ENCODE measurements at regions not wholly inside any gene's neighbourhood (a gene's known extent, or its start where the extent isn't known, plus 50 kb on each side); places are given as distances from the start of the nearest gene placed in this dataset.

GRCh38 chr10:36559412-36560400, 565.7 kb upstream of the ANKRD30A start:
- no peak overlapping the region for H3K4me3 ChIP-seq
- peaks cover 0 to 5% (median 0%) of the 10 kb centered on the region in 4 donors for H3K9me3 ChIP-seq
- DNase-seq, result no peak
- TF ChIP-seq POLR2A (IDR thresholded peaks at IDR 0.05) (no peak), CTCF (IDR thresholded peaks at IDR 0.05) (no peak)
- H3K4me1 ChIP-seq, result no peaks in the 10 kb centered on the region
- H3K27me3 ChIP-seq, result no peaks in the 10 kb centered on the region
- no peaks in the 10 kb centered on the region for H3K36me3 ChIP-seq
- H3K27ac ChIP-seq, result no peak overlapping the region

GRCh38 chr10:36556468-36556867, 568.9 kb upstream of the ANKRD30A start:
- Histone ChIP-seq H3K4me3 (no peak overlapping the region), H3K27me3 (no peaks in the 10 kb centered on the region), H3K27ac (no peak overlapping the region), H3K36me3 (no peaks in the 10 kb centered on the region), H3K4me1 (no peaks in the 10 kb centered on the region), H3K9me3 (peaks cover 0 to 5% (median 0%) of the 10 kb centered on the region in 4 donors)
- TF ChIP-seq CTCF (IDR thresholded peaks at IDR 0.05), result no peak
- TF ChIP-seq POLR2A (IDR thresholded peaks at IDR 0.05), result no peak
- no peak for DNase-seq

- H3K4me3 ChIP-seq, result no peak overlapping the region
- no peak for TF ChIP-seq POLR2A (IDR thresholded peaks at IDR 0.05)
- TF ChIP-seq CTCF (IDR thresholded peaks at IDR 0.05), result no peak
- no peak for DNase-seq
- H3K9me3 ChIP-seq, result peaks cover 0 to 5% (median 0%) of the 10 kb centered on the region in 4 donors
- H3K36me3 ChIP-seq, result no peaks in the 10 kb centered on the region
- H3K4me1 ChIP-seq, result no peaks in the 10 kb centered on the region
- H3K27me3 ChIP-seq, result no peaks in the 10 kb centered on the region
- H3K27ac ChIP-seq, result no peak overlapping the region
Measured at GRCh38 chr10:36555036-36555435, 570.4 kb upstream of the ANKRD30A start.

GRCh38 chr10:36547965-36548364, 577.4 kb upstream of the ANKRD30A start:
- Histone ChIP-seq H3K4me3 (no peak overlapping the region), H3K36me3 (no peaks in the 10 kb centered on the region), H3K27ac (no peak overlapping the region), H3K9me3 (no peaks in the 10 kb centered on the region), H3K27me3 (no peaks in the 10 kb centered on the region), H3K4me1 (no peaks in the 10 kb centered on the region)
- TF ChIP-seq POLR2A (IDR thresholded peaks at IDR 0.05), result no peak
- no peak for TF ChIP-seq CTCF (IDR thresholded peaks at IDR 0.05)
- DNase-seq, result no peak

GRCh38 chr10:36542493-36542892, 582.9 kb upstream of the ANKRD30A start:
- H3K27me3 ChIP-seq, result no peaks in the 10 kb centered on the region
- H3K4me3 ChIP-seq, result no peak overlapping the region
- no peaks in the 10 kb centered on the region for H3K9me3 ChIP-seq
- DNase-seq, result no peak
- H3K27ac ChIP-seq, result no peak overlapping the region
- H3K4me1 ChIP-seq, result no peaks in the 10 kb centered on the region
- no peak for TF ChIP-seq POLR2A (IDR thresholded peaks at IDR 0.05)
- no peak for TF ChIP-seq CTCF (IDR thresholded peaks at IDR 0.05)
- no peaks in the 10 kb centered on the region for H3K36me3 ChIP-seq

Measured in Peyer's patch (tissue), 4 donors.